Effector memory CD8-positive, alpha-beta T cell (primary cell): ENCODE measurements at regions not wholly inside any gene's neighbourhood (a gene's known extent, or its start where the extent isn't known, plus 50 kb on each side); places are given as distances from the start of the nearest gene placed in this dataset.

ENCODE experiments used
- ATAC-seq: fragments of 150-1000 bp; cut with Tn5 transposase; replicated peaks from 2 replicates; pipeline ENCODE4 v1.10.0; 2021; ENCODE audit warnings: mild to moderate bottlenecking, moderate library complexity
- DNase-seq, 3 experiments: peaks; one replicate each; pipeline ENCODE4 v3.0.0; 2021
- H3K27ac Mint-ChIP-seq, 2 donors: one replicate each; pipeline ENCODE4 v1.8.0; 2022; ENCODE audit warnings: mild to moderate bottlenecking in 2 of 2, mixed read lengths in 2 of 2, moderate library complexity in 2 of 2
- H3K27me3 Mint-ChIP-seq, 2 donors: one replicate each; pipeline ENCODE4 v1.8.0; 2022; ENCODE audit warnings: mixed read lengths in 2 of 2
- H3K36me3 Mint-ChIP-seq: one replicate; pipeline ENCODE4 v1.8.0; 2022; ENCODE audit warnings: mild to moderate bottlenecking, moderate library complexity, mixed read lengths; ENCODE audit not compliant: insufficient read depth
- H3K4me1 Mint-ChIP-seq, 2 donors: one replicate each; pipeline ENCODE4 v1.8.0; 2022; ENCODE audit warnings: low read depth in 2 of 2, mixed read lengths in 2 of 2
- H3K4me3 Mint-ChIP-seq, 2 donors: one replicate each; pipeline ENCODE4 v1.8.0; 2022; ENCODE audit warnings: mild to moderate bottlenecking in 2 of 2, mixed read lengths in 2 of 2, moderate library complexity in 2 of 2
- H3K9me3 Mint-ChIP-seq, 2 donors: one replicate each; pipeline ENCODE4 v1.8.0; 2022; ENCODE audit warnings: mixed read lengths in 2 of 2

DNA sequence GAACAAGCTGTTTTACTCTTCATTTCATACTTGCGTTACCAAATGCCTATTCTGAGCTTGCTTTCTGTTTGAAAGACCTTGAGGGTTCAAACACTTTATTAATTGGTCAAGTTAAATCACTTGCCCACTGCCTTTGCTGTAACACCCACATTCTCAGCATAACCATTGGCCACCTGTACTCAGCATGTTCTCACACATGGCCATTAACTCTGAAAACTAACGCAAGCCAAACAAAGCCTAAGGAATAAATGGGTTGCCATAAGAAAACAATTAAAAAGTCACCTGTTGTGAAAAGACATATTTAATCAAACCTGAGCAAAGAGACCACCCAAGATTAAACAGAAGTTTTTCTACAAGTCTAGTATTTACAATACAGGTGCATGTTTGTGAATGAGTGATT lies 517.2 kb upstream of the SPRY2 start:
- H3K9me3 Mint-ChIP-seq = peaks cover 0 to 1% of the 10 kb centered on the region in 2 donors
- DNase-seq (no peak), ATAC-seq (no peak)
- no peaks in the 10 kb centered on the region for H3K36me3 Mint-ChIP-seq
- no peak overlapping the region for H3K27ac Mint-ChIP-seq
- no peaks in the 10 kb centered on the region for H3K4me1 Mint-ChIP-seq
- no peaks in the 10 kb centered on the region for H3K27me3 Mint-ChIP-seq
- no peak overlapping the region for H3K4me3 Mint-ChIP-seq

DNA sequence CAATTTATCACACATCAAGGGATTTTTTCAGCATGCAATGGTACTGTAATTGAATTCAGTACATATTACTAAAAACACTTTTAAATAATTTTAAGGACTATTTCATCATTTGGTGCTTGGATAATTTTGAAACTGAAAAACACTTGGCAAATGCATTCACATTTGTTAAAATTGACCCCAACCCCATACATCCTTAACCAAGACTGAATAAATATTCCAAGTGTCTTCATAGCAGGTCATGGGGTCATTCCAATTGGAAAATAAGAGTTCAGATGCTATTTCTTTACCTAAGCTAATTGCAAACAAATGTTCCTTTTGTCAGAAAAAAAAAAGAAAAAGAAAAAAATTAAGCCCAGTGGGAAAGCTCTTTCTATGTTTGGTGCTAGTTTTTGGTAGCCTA lies 516.4 kb upstream of the SPRY2 start:
- Mint-ChIP-seq H3K4me3 (no peak overlapping the region), H3K27ac (no peak overlapping the region), H3K9me3 (peaks cover 0 to 1% of the 10 kb centered on the region in 2 donors), H3K36me3 (no peaks in the 10 kb centered on the region), H3K27me3 (no peaks in the 10 kb centered on the region), H3K4me1 (no peaks in the 10 kb centered on the region)
- DNase-seq (no peak), ATAC-seq (no peak)

GRCh38 chr13:80850771-80851170 lies 509.8 kb upstream of the SPRY2 start:
- DNase-seq = no peak
- Mint-ChIP-seq H3K36me3 (no peaks in the 10 kb centered on the region), H3K27me3 (no peaks in the 10 kb centered on the region), H3K27ac (no peak overlapping the region), H3K4me3 (no peak overlapping the region), H3K9me3 (no peaks in the 10 kb centered on the region), H3K4me1 (no peaks in the 10 kb centered on the region)
- no peak for ATAC-seq

- no peaks in the 10 kb centered on the region for H3K4me1 Mint-ChIP-seq
- no peak for ATAC-seq
- H3K27me3 Mint-ChIP-seq = no peaks in the 10 kb centered on the region
Measured at GRCh38 chr13:80844164-80844563, 503.2 kb upstream of the SPRY2 start.

GRCh38 chr13:80841414-80841813 lies 500.5 kb upstream of the SPRY2 start:
- H3K27ac Mint-ChIP-seq = no peak overlapping the region
- H3K9me3 Mint-ChIP-seq = no peaks in the 10 kb centered on the region
- no peak for DNase-seq
- no peaks in the 10 kb centered on the region for H3K36me3 Mint-ChIP-seq
- H3K27me3 Mint-ChIP-seq = no peaks in the 10 kb centered on the region
- ATAC-seq = no peak
- no peak overlapping the region for H3K4me3 Mint-ChIP-seq
- no peaks in the 10 kb centered on the region for H3K4me1 Mint-ChIP-seq

More at GRCh38 chr13:80844164-80844563, 503.2 kb upstream of the SPRY2 start:
- Mint-ChIP-seq H3K27ac (no peak overlapping the region), H3K4me3 (no peak overlapping the region), H3K36me3 (no peaks in the 10 kb centered on the region), H3K9me3 (no peaks in the 10 kb centered on the region)
- no peak for DNase-seq

- no peaks in the 10 kb centered on the region for H3K36me3 Mint-ChIP-seq
- no peak for DNase-seq
- no peak for ATAC-seq
- H3K27me3 Mint-ChIP-seq = no peaks in the 10 kb centered on the region
- H3K9me3 Mint-ChIP-seq = peaks cover 0 to 2% of the 10 kb centered on the region in 2 donors
- H3K4me3 Mint-ChIP-seq = no peak overlapping the region
- H3K4me1 Mint-ChIP-seq = no peaks in the 10 kb centered on the region
- no peak overlapping the region for H3K27ac Mint-ChIP-seq
Measured at GRCh38 chr13:80840316-80840976, 499.5 kb upstream of the SPRY2 start.

GRCh38 chr13:80835902-80836301 lies 495.0 kb upstream of the SPRY2 start:
- Mint-ChIP-seq H3K4me3 (no peak overlapping the region), H3K27me3 (no peaks in the 10 kb centered on the region), H3K27ac (no peak overlapping the region), H3K9me3 (peaks cover 7 to 9% of the 10 kb centered on the region in 2 donors), H3K36me3 (no peaks in the 10 kb centered on the region), H3K4me1 (no peaks in the 10 kb centered on the region)
- ATAC-seq (no peak), DNase-seq (no peak)

DNA sequence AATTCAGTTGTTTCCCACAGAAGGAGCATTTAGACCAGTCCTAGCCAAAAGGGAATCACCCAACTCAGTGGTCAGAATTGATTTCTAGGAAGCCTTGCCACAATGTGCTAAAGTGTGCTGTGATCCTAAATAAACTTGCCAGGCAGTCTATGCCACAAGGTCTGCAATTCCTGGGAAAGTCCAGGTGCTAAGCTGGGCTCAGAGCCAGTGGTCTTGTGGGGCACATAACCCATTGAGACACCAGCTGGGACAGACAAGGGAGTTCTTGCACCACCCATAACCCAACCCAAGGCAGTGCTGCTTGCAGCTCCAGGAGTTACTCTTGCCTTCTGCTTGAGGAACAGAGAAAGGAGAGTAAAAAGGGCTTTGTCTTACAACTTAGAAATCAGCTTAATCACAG lies 489.5 kb upstream of the SPRY2 start:
- H3K4me3 Mint-ChIP-seq = no peak overlapping the region

GRCh38 chr13:80828759-80829158 lies 487.8 kb upstream of the SPRY2 start:
- Mint-ChIP-seq H3K4me1 (no peaks in the 10 kb centered on the region), H3K27me3 (no peaks in the 10 kb centered on the region), H3K9me3 (peaks cover 7 to 26% of the 10 kb centered on the region in 2 donors), H3K36me3 (no peaks in the 10 kb centered on the region), H3K27ac (no peak overlapping the region), H3K4me3 (no peak overlapping the region)
- ATAC-seq (no peak), DNase-seq (no peak)

More for the DNA sequence above, 489.5 kb upstream of the SPRY2 start:
- no peaks in the 10 kb centered on the region for H3K4me1 Mint-ChIP-seq
- no peaks in the 10 kb centered on the region for H3K27me3 Mint-ChIP-seq
- H3K9me3 Mint-ChIP-seq = peaks cover 9 to 26% of the 10 kb centered on the region in 2 donors
- H3K27ac Mint-ChIP-seq = no peak overlapping the region
- H3K36me3 Mint-ChIP-seq = no peaks in the 10 kb centered on the region
- no peak for DNase-seq
- ATAC-seq = no peak

- H3K27ac Mint-ChIP-seq = no peak overlapping the region
- no peaks in the 10 kb centered on the region for H3K36me3 Mint-ChIP-seq
- DNase-seq (no peak), ATAC-seq (no peak)
- H3K4me3 Mint-ChIP-seq = no peak overlapping the region
- H3K9me3 Mint-ChIP-seq = peaks cover 5 to 14% of the 10 kb centered on the region in 2 donors
- no peaks in the 10 kb centered on the region for H3K27me3 Mint-ChIP-seq
- H3K4me1 Mint-ChIP-seq = no peaks in the 10 kb centered on the region
Measured at GRCh38 chr13:80825276-80825675, 484.4 kb upstream of the SPRY2 start.

- Mint-ChIP-seq H3K27ac (no peak overlapping the region), H3K9me3 (peaks cover 5 to 14% of the 10 kb centered on the region in 2 donors), H3K4me1 (no peaks in the 10 kb centered on the region)
Measured at GRCh38 chr13:80824229-80824628, 483.3 kb upstream of the SPRY2 start.

GRCh38 chr13:80823472-80823871 lies 482.5 kb upstream of the SPRY2 start:
- Mint-ChIP-seq H3K4me3 (no peak overlapping the region), H3K9me3 (peaks cover 5 to 14% of the 10 kb centered on the region in 2 donors), H3K36me3 (no peaks in the 10 kb centered on the region), H3K27me3 (no peaks in the 10 kb centered on the region), H3K27ac (no peak overlapping the region), H3K4me1 (no peaks in the 10 kb centered on the region)
- DNase-seq (no peak), ATAC-seq (no peak)

More at GRCh38 chr13:80824229-80824628, 483.3 kb upstream of the SPRY2 start:
- Mint-ChIP-seq H3K36me3 (no peaks in the 10 kb centered on the region), H3K4me3 (no peak overlapping the region), H3K27me3 (no peaks in the 10 kb centered on the region)
- ATAC-seq = no peak
- DNase-seq = no peak

DNA sequence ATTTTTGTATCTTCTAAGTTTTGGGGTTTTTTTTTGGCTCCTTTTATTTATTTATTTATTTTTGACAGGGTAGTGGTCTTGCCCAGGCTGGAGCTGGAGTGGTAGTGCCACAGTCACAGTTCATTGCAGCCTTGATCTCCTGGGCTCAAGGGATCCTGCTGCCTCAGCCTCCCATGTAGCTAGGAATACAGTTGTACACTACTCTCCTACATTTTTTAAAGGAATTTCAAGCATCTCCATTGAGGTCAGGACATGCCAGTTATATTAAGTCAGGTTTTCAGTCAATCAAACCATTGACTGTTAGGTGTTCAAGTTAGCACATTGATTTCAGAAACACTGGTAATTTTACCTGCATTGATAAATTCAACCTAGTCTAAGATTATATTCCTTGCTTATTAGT lies 480.5 kb upstream of the SPRY2 start:
- ATAC-seq (no peak), DNase-seq (no peak)
- H3K4me1 Mint-ChIP-seq = no peaks in the 10 kb centered on the region
- no peak overlapping the region for H3K27ac Mint-ChIP-seq
- no peaks in the 10 kb centered on the region for H3K27me3 Mint-ChIP-seq
- H3K9me3 Mint-ChIP-seq = peaks cover under 1 to 7% of the 10 kb centered on the region in 2 donors
- no peak overlapping the region for H3K4me3 Mint-ChIP-seq
- no peaks in the 10 kb centered on the region for H3K36me3 Mint-ChIP-seq

DNA sequence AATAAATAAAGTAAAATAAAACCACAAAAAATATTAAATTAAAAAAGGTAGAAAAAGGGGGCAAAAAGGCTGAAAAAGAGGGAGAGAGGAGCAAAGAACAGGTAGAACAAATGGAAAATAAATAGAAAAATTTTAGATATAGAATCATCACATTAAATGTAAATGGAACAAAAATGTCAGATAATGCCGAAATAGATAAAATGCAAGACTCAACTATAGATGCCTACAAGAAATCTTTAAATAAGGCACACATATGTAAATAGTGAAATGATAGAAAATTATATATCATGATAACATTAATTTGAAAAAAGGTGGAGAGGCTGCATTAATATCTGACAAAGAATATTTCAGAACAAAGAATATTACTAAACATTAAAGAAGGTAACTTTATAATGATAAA lies 477.1 kb upstream of the SPRY2 start:
- no peaks in the 10 kb centered on the region for H3K4me1 Mint-ChIP-seq
- no peaks in the 10 kb centered on the region for H3K36me3 Mint-ChIP-seq
- no peak overlapping the region for H3K27ac Mint-ChIP-seq
- ATAC-seq (no peak), DNase-seq (no peak)
- peaks cover 0 to 6% of the 10 kb centered on the region in 2 donors for H3K9me3 Mint-ChIP-seq
- no peaks in the 10 kb centered on the region for H3K27me3 Mint-ChIP-seq
- no peak overlapping the region for H3K4me3 Mint-ChIP-seq
